ENCODE measurements at regions not wholly inside any gene's neighbourhood (a gene's known extent, or its start where the extent isn't known, plus 50 kb on each side); places are given as distances from the start of the nearest gene placed in this dataset.
"Not testable (repeated sequence)": the region's sequence is repeated elsewhere in the genome, so short reads cannot be mapped to it uniquely, and the experiment has no call there.

DNA sequence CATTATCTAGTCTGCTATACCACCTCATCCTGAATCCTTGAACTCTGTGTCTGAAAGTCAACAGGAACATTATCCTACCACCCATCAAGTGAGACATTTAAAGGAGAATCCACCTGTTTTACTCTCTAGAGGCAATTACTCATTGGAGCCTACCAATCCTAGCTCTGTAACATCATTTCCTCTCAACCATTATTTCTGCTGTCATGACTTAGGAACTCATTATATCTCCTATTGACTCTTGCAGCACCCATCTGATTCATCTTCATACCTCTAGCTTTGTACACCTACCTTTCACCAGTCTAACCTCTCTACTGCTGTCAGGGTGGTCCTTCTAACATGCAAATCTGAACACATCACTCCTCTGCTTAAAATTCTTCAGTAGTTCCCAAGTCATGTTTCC lies 481.5 kb downstream of the NFIB start:
- no peak overlapping the region for H3K4me3 ChIP-seq (ENCODE audit: low read depth, low read length)

DNA sequence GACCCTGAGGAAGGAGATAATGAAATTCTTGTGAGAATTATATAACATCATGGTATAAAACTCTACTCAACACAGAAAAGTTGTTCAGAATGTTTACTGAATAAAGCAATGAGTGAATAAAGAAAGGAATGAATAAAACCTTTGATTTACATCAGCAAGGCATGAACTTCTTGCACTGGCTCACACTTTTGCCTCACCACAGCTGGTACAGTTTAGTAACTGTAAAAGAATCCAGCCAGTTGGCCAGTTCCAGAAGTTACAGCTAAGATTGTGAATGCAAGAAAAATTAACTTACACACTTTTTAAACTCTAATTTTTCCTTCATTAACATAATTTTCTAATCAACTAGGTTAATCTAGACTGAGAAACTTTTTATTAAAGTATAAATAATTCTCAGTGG lies 490.9 kb downstream of the NFIB start:
- H3K4me3 ChIP-seq (ENCODE audit: low read depth, low read length): no peak overlapping the region

DNA sequence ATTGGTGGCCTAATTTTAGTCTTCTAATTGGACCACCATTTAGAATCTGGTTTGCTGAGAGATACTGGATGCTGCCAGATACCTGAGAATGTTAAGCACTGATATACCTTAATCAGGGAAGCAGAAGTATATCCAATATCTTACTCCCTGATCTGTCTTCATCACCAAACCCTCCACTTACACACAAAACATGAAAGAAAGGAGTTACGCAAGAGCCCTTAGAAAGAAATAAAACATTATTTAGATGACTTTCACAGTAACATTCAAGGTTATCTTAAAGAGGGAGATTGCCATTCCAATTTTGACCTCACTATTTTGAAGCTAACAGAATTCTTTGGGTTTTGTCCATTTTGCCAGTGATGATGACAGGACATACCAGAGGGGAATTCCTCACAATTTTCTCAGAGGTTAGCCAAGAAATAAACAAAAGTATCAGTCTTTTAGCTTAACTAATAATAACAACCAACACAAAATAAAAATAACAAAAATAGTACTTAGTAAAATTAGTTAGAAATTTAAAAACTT lies 496.1 kb downstream of the NFIB start:
- H3K4me3 ChIP-seq (ENCODE audit: low read depth, low read length): no peak overlapping the region

DNA sequence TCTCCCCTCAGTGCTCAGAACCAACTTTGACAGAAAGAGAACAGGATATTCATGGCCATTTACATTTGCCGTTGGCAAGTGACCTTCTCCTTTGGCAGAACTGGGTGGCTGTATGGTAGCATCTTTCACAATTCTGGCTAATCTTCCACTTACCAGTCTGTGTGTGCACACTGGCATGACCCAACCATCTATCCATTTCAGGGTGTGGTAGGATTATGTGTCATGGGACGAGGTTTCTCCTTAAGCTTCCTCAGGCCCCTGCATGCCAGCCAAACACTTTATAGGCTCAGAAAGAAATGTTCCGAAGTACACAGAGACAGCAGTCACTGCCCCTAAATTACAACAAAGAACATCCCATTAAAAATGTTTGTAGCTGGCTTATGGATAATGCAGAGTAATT lies 497.1 kb downstream of the NFIB start:
- H3K4me3 ChIP-seq (ENCODE audit: low read depth, low read length): no peak overlapping the region

DNA sequence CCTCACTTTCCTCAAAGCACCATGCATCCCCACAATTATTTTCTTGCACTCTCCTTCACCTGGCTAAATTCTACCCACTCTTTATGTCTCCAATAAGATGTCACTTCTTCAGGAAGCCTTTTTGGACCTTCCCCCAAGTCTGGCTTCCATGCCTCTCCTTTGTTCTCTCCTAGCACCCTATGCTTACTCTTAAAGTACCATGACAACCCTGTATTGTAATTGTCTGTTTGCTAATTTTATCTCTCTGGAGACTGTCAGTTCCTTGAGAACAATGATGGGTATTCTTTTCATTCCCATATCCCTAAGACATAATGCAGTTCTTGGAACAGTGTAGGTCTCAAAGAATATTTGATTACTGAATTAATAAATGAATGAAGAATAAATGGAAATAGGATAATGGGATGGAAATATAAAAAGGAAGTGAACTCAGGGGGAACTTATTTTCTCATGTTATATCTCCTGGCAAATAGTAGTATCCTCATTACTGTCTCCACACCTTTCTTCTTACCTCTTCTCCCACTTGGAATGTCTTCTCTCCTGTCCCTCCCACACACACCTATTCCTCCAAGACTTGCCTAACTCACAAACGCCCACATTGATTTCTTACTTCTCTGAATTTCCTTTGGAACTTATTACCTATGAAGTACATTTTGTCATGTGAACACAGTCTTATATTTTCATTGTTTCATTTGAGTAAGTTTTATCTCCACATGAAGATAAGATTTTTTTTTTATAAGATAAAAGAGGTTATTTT lies 499.1 kb downstream of the NFIB start:
- no peak overlapping the region for H3K4me3 ChIP-seq (ENCODE audit: low read depth, low read length)

DNA sequence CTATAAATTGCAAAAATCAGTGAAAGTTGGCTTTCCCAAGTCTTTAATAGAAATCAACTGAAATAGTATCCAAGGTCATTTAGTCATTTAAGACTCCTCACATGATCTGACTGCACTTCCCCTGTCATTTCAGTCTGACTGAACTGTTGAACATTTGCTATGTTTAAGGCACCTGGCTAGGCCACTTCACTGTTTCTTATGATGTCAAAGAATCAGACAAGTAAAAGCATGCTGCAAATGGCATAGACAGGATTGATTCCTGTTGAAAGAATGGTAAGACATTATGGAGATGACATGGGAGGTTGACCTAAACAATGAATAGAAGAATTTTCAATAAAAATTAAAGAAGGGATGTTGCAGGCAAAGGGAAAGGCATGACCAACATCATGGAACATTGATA lies 502.1 kb downstream of the NFIB start:
- no peak overlapping the region for H3K4me3 ChIP-seq (ENCODE audit: low read depth, low read length)

DNA sequence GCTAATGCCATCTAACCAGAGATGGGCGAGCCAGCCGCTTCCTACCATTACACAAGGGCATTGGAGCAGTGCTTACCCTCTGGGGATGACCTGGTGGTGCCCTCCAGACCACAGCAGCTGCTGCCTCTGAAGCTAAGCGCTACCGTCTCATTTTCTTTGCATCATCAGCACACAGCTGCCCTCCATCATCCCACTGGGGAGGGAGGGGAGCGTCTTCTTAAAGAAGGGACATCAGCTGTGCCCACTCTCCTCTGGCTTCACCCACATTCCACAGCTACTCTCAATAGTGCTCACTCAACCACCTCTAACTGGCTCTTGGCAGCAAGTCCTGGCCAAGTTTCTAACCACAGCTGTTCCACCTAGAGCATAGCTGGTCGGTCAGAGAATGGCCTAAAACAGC lies 503.4 kb downstream of the NFIB start:
- H3K4me3 ChIP-seq (ENCODE audit: low read depth, low read length): no peak overlapping the region

DNA sequence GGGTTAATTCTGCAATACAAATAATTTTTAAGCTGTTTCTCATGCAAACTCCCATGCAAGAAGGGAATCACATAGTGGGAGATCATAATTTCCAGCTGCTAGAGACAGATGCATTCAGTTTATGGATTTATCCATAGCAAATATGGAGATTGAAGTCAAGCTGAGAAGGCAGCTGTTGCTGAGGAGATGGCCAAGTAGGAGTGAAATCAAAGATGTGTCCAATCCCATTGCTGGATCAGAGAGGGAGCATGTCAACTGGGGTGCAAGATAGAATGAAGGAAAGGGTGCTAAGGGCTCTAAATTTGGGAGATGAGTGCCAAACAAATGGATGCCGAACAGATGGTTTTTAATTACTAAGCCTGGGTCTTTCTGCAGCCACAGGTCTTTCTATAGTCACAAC lies 504.5 kb downstream of the NFIB start:
- H3K4me3 ChIP-seq (ENCODE audit: low read depth, low read length): no peak overlapping the region

DNA sequence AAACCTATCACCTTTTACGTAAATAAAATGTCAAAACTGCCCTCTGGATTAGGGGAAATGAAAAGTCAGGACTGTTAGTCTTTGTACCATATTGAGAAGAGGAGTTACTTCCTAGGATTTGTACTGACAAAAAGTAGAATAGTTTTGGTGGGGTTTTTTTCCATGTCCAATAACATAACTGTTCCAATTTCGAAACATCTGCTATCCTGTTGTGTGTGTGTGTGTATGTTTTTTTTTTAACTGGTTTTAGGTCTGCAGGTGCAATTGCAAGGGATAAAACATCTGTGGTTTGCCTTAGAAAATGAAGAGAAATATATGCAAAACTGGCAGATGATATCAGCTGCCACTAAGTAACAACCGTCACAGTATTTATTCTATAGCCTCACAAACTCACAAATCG lies 506.8 kb downstream of the NFIB start:
- no peak overlapping the region for H3K4me3 ChIP-seq (ENCODE audit: low read depth, low read length)

DNA sequence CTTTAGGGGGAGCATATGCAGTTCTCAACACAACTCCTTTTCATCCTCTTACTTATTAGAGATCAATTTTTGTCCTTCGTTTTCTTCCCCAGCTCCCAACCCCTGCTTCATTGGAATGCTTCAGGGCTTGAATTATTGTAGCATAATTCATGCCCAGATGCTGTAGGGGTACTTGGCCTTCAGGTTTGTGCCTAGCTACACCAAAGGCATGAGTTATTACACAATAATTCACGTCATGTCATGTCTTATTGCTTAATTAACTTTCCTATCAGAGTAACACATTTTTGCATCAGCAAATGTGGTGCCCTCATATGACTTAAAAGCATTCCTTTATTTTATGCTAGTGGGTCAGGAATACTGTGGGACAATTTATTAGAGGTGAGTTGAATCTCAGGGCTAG lies 507.2 kb downstream of the NFIB start:
- no peak overlapping the region for H3K4me3 ChIP-seq (ENCODE audit: low read depth, low read length)

DNA sequence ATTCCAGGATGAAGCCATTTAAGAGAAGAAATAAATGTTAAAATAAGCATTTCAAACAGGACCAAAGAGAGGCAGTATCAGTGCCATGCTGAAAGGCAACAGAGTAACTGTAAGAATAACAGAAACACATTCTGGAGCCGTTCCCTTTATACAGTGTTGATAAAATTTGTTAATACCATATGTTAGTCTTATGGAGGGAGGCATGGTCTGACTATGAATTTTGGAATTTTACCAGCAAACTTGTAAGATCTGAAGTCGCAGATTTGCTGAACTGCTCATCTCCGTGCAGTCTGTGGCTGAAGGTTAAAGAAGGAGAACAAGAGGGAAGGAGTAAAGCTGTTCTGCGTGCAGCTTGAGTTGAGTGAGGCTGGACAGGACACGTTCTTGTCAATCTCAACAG lies 508.4 kb downstream of the NFIB start:
- H3K4me3 ChIP-seq (ENCODE audit: low read depth, low read length): no peak overlapping the region

DNA sequence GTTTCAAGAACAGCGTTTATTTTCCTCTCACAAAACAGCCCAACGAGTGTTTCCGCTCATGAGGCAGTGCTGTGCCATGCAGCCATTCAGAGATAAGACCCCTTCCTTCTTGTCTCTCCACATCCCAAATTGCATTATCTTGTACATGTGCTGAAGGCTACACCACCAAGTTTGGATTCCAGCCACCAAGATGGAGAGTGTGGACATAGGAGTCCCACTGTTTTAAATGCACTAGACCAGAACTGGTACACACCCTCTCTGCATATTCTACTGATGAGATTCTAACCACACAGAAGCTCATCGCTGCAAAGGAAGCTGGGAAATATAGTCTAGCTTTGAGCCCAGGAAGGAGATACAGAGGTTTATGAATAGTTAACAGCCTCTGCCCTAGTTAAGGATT lies 509.4 kb downstream of the NFIB start:
- no peak overlapping the region for H3K4me3 ChIP-seq (ENCODE audit: low read depth, low read length)

DNA sequence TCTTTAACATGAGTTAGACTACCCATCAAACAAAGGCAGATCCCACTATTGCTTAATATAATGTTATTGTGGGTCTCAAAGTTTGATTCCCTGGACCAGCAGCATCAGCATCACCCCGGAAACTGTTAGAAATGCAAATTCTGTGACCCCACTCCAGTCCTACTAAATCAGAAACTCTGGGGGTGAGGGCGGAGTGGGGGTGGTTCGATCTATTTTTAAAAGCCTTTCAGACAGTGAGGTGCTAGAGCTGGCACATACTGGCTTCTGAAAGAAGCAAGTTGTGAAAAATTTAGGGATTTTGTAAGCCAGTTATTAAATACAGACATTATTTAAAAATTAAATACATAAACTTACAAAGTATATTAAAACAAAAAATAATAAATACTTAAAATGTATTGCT lies 513.2 kb downstream of the NFIB start:
- no peak overlapping the region for H3K4me3 ChIP-seq (ENCODE audit: low read depth, low read length)

DNA sequence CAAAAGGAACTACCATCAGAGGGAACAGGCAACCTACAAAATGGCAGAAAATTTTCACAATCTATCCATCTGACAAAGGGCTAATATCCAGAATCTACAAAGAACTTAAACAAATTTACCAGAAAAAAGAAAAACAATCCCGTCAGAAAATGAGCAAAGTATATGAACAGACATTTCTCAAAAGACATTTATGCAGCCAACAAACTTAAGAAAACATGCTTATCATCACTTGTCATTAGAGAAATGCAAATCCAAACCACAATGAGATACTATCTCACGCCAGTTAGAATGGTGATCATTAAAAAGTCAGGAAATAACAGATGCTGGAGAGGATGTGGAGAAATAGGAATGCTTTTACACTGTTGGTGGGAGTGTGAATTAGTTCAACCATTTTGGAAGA lies 516.2 kb downstream of the NFIB start:
- H3K4me3 ChIP-seq (ENCODE audit: low read depth, low read length): not testable (repeated sequence)

DNA sequence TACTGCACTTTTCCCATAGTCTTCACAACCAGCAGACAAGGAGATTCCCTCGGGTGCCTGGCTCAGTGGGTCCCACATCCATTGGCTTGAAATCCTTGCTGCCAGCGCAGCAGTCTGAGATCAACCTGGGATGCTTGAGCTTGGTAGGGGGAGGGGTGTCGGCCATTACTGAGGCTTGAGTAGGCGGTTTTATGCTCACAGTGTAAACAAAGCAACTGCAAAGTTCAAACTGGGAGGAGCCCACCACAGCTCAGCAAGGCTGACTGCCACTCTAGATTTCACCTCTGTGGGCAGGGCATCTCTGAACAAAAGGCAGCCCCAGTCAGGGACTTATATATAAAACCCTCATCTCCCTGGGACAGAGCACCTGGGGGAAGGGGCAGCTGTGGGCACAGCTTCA lies 512.3 kb upstream of the MPDZ start:
- H3K4me3 ChIP-seq (ENCODE audit: low read depth, low read length): no peak overlapping the region

DNA sequence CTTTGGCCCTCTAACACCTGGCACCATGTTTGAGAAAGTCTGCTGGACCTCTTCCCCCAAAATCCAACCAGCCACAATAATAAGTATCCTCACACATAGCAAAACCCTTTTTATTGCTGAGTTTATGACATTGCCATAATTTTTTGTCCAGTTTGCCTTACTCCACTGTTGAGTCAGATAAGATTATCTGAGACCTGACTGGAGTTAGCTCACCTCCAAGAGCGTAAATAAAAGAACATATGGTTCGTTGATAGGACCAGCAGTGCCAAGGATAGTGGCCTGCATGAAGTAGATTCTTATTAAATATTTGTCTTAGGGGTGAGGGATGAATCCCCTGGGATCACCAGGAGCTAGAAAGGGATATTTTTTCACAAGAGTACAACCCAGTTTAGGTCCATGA lies 510.6 kb upstream of the MPDZ start:
- H3K4me3 ChIP-seq (ENCODE audit: low read depth, low read length): no peak overlapping the region

DNA sequence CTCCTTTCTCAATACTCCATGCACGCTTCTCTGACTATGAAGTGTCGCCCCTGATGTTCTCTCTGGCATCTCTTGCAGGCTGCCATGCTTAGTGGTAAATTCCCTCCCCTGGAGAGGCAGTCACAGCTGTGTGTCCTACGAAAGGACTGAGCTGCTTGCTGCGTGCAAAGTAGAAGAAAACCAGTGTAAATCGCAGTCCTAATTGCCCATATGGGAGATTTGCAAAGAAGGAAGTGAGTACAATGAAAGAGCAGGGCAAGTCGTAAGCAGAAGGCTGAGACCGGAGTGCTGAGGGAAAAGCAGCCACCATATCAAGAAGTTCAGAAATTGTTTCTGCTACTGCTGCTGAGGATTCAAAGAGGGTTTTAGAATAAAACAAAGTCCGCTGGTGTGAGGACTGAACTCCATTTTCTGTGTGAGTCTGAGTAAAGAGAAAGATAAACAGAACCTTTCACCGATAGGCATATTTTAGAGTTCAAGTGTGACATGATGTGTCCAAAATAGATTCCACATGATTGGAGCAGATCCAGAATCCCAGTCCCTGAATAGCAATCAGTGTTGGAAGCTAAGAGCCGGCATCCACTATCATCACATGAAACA lies 507.8 kb upstream of the MPDZ start:
- no peak overlapping the region for H3K4me3 ChIP-seq (ENCODE audit: low read depth, low read length)

DNA sequence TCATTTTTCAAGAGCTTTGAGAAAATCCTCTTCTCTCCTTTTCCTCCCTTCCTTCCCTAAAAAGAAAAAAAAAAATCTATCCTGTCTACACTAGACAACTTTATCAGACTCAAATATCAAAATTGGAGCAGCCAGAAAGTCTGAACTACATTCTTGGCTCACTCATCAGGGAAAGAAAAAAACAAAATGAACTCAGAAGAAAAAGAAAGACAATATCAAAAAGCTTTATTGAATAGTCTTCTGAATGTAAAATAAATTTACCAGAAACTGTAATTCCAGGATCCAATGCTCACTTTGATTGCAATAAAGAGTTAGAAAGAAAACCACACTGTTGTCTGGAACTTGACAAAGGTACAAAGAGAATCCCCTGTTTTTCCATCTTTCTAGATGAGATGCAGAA lies 507.2 kb upstream of the MPDZ start:
- H3K4me3 ChIP-seq (ENCODE audit: low read depth, low read length): no peak overlapping the region

DNA sequence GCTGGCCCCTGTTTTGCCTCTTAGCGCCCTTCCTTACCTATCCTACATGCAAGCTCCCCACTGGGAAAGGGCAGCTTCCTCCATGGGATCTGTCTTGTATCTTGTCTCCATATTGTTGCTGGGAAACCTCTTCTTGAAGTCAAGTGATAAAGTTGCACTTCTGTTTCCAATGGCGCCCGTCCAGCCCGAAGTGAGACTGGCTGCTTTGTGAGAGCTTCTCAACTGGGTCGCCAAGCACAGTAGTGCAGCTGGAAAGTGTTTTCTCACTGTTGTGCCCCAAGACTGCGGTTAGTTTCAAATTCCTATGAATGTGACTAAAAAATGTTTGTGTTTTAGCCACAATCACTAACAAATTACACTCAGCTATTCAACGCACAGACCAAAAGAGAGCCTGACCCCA lies 506.6 kb upstream of the MPDZ start:
- no peak overlapping the region for H3K4me3 ChIP-seq (ENCODE audit: low read depth, low read length)

DNA sequence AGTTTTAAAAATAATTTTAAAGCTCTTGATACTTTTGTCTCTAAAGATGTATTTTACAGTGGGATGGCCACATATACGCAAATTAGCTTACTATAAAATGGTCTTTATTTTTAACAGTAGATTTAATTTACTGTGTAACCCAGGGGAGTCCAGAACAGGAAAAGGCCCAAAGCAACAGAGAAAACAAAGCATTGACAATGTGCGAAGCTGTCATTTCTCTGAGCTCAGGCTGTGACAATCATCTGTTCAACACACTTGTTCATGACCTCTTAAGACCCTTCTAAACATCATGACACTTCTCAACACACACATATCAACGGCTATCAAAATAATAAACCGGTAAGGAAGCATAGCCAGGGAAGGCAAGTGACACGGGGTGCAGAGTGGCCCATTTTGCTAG lies 499.6 kb upstream of the MPDZ start:
- no peak overlapping the region for H3K4me3 ChIP-seq (ENCODE audit: low read depth, low read length)

DNA sequence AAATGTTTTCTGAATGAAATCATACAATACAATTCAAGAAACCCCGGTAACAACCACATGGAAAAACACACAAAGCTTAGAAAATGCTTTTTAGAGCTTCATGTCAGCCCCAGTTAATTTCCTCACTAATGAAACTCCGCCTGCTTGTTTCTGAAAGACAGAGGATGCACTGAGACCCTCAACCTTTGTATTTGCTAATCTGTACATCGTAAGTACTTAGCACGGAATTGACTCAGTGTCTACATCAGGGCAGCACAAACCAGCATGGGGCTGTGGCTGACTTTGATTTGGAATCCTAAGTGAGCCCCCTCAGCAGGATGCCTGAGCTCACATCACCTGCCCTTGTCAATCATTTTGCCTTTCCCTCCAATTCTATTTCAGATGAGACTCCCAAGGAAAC lies 499.1 kb upstream of the MPDZ start:
- no peak overlapping the region for H3K4me3 ChIP-seq (ENCODE audit: low read depth, low read length)

DNA sequence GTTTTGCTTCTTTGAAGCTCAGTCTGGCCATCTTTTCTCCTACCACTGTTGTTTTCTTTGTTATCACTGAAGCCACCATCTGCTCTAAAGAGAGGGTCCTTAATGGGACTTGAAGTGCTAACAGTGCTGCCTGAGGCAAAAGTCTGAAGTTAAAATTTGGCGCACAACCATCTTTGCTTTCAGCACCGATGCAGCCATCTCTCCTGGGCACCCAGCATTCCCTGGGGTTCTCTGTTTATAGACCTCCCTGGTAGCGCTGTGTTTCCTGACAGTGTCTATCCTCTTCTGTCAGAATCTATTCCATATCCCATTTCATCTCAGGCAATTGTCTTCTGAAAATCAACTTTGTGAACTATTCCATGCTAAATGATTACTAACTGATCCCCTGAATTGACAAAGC lies 491.5 kb upstream of the MPDZ start:
- H3K4me3 ChIP-seq (ENCODE audit: low read depth, low read length): no peak overlapping the region

DNA sequence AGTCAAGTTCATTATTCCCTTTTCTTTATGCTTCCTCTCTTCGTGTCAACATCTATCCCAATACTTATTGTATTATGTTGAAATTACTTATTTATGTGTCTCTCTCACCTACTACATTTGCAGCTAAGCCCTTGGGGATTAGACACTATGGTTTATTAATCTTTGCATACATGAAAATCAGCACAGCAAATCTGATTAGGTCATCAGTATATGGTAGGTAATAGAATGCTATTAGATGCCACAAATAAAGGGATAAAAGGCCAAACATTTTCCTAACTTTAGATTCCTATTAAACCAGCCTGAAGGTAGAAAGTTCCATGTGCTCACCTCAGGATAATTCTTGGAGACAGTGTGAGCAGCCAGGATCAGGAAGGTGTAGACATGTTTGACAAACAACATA lies 490.1 kb upstream of the MPDZ start:
- no peak overlapping the region for H3K4me3 ChIP-seq (ENCODE audit: low read depth, low read length)

Measured in iPS-11a (cell line).